Caco-2 (cell line): ENCODE measurements at regions not wholly inside any gene's neighbourhood (a gene's known extent, or its start where the extent isn't known, plus 50 kb on each side); places are given as distances from the start of the nearest gene placed in this dataset.

ENCODE experiments used
- BruUV-seq: library from RNA; stranded (reverse); fragments of 400-500 nt; replicated peaks from 2 replicates; lab custom pipeline; 2021; lab: Mats Ljungman, UMichigan
- CTCF ChIA-PET: fragments of 300-600 bp; sonication (Branson Sonifier 250); formaldehyde crosslinking; loops from one replicate; lab custom pipeline; 2022; ENCODE audit warnings: antibody characterized with exemption; lab: Charles Lee
- POLR2A ChIA-PET: fragments of 300-600 bp; sonication (Branson Sonifier 250); formaldehyde crosslinking; loops from one replicate; lab custom pipeline; 2022; ENCODE audit warnings: antibody characterized with exemption; lab: Charles Lee
- DNase-seq, 2 experiments: peaks; one replicate each; pipeline versions ENCODE4 v3.0.0 to v3.0.0-alpha.2; 2020 to 2022
- H3K27me3 ChIP-seq: replicated peaks from 2 replicates; pipeline ENCODE4 v1.6.0; 2011; ENCODE audit warnings: low read length; ENCODE audit not compliant: control insufficient read depth, insufficient read depth
- H3K36me3 ChIP-seq: 2 replicates; pipeline ENCODE4 v1.5.1; 2011; ENCODE audit warnings: low read length; ENCODE audit not compliant: control insufficient read depth, insufficient read depth
- H3K4me1 ChIP-seq: fragments of 250-450 bp; sonication (Bioruptor Pico); 2 replicates; pipeline ENCODE4 v1.5.1; 2020; ENCODE audit warnings: mild to moderate bottlenecking
- H3K4me3 ChIP-seq: 2 replicates; pipeline ENCODE4 v1.5.1; 2011; ENCODE audit warnings: low read depth, mild to moderate bottlenecking, control low read depth, low read length
- H3K9me3 ChIP-seq: fragments of 250-450 bp; sonication (Bioruptor Pico); 2 replicates; pipeline ENCODE4 v1.5.1; 2020; ENCODE audit warnings: mild to moderate bottlenecking, moderate library complexity
- H3K27ac Mint-ChIP-seq: one replicate; pipeline ENCODE4 v1.8.0; 2022; ENCODE audit warnings: mixed read lengths; ENCODE audit not compliant: unreplicated experiment
- H3K27me3 Mint-ChIP-seq: one replicate; pipeline ENCODE4 v1.8.0; 2022; ENCODE audit warnings: mixed read lengths; ENCODE audit not compliant: insufficient read depth, unreplicated experiment
- H3K36me3 Mint-ChIP-seq: one replicate; pipeline ENCODE4 v1.8.0; 2022; ENCODE audit warnings: mild to moderate bottlenecking, mixed read lengths; ENCODE audit not compliant: insufficient read depth, unreplicated experiment
- H3K4me1 Mint-ChIP-seq: one replicate; pipeline ENCODE4 v1.8.0; 2022; ENCODE audit warnings: low read depth, mixed read lengths; ENCODE audit not compliant: unreplicated experiment
- H3K4me3 Mint-ChIP-seq: one replicate; pipeline ENCODE4 v1.8.0; 2022; ENCODE audit warnings: mild to moderate bottlenecking, moderate library complexity, mixed read lengths; ENCODE audit not compliant: unreplicated experiment
- H3K9me3 Mint-ChIP-seq: one replicate; pipeline ENCODE4 v1.8.0; 2022; ENCODE audit warnings: mixed read lengths; ENCODE audit not compliant: unreplicated experiment
- intact Hi-C: fragments of 100-400 bp; cut with micrococcal nuclease; formaldehyde crosslinking; loops from one replicate; pipeline ENCODE4 v1.10.0; 2022; ENCODE audit not compliant: unreplicated experiment
- TF ChIP-seq, protein P1 (sequence below), 2 experiments: fragments of 200-600 bp in 1 of 2; IDR thresholded peaks; 1 replicate in 1 of 2; 2 replicates in 1 of 2; pipeline versions ENCODE4 v1.5.1 to v1.8.0; 2011 to 2022; ENCODE audit warnings: antibody characterized with exemption in 1 of 2, control low read depth in 1 of 2, inconsistent platforms in 1 of 2, low read depth in 1 of 2, low read length in 1 of 2, mild to moderate bottlenecking in 1 of 2, moderate library complexity in 1 of 2; ENCODE audit not compliant: insufficient read depth in 1 of 2, severe bottlenecking in 1 of 2, unreplicated experiment in 1 of 2

GRCh38 chr3:4011166-4011565, 211.9 kb downstream of the LRRN1 start:
- DNase-seq = no peak
- intact Hi-C loops = no loop called here
- peaks cover 8% of the 10 kb centered on the region; the same call in 1 of the 2 replicates for H3K4me1 ChIP-seq
- H3K36me3 ChIP-seq = no peaks in the 10 kb centered on the region
- Mint-ChIP-seq H3K27me3 (no peaks in the 10 kb centered on the region), H3K4me1 (peaks cover 6% of the 10 kb centered on the region), H3K4me3 (no peak overlapping the region), H3K36me3 (no peaks in the 10 kb centered on the region), H3K9me3 (no peaks in the 10 kb centered on the region), H3K27ac (no peak overlapping the region)
- no peaks in the 10 kb centered on the region for H3K9me3 ChIP-seq
- CTCF ChIA-PET = no interaction called here
- no peaks in the 10 kb centered on the region for H3K27me3 ChIP-seq
- POLR2A ChIA-PET = no interaction called here
- TF ChIP-seq, protein P1, sequence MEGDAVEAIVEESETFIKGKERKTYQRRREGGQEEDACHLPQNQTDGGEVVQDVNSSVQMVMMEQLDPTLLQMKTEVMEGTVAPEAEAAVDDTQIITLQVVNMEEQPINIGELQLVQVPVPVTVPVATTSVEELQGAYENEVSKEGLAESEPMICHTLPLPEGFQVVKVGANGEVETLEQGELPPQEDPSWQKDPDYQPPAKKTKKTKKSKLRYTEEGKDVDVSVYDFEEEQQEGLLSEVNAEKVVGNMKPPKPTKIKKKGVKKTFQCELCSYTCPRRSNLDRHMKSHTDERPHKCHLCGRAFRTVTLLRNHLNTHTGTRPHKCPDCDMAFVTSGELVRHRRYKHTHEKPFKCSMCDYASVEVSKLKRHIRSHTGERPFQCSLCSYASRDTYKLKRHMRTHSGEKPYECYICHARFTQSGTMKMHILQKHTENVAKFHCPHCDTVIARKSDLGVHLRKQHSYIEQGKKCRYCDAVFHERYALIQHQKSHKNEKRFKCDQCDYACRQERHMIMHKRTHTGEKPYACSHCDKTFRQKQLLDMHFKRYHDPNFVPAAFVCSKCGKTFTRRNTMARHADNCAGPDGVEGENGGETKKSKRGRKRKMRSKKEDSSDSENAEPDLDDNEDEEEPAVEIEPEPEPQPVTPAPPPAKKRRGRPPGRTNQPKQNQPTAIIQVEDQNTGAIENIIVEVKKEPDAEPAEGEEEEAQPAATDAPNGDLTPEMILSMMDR (IDR thresholded peaks at IDR 0.05; ENCODE audit: insufficient read depth in 1 of 2, low read depth in 1 of 2, low read length in 1 of 2, severe bottlenecking in 1 of 2, unreplicated experiment in 1 of 2) = no peak
- no peak overlapping the region for H3K4me3 ChIP-seq
- BruUV-seq = no TSS peak

GRCh38 chr3:4015426-4015825, 216.2 kb downstream of the LRRN1 start:
- H3K27ac Mint-ChIP-seq = no peak overlapping the region

GRCh38 chr3:4019501-4019900, 220.3 kb downstream of the LRRN1 start:
- no peaks in the 10 kb centered on the region for H3K27me3 Mint-ChIP-seq
- no peak overlapping the region for H3K27ac Mint-ChIP-seq
- no peaks in the 10 kb centered on the region for H3K9me3 ChIP-seq
- H3K4me1 Mint-ChIP-seq = no peaks in the 10 kb centered on the region
- CTCF ChIA-PET = no interaction called here
- no peaks in the 10 kb centered on the region for H3K36me3 ChIP-seq
- H3K27me3 ChIP-seq = no peaks in the 10 kb centered on the region
- no peak for DNase-seq
- H3K36me3 Mint-ChIP-seq = no peaks in the 10 kb centered on the region
- TF ChIP-seq, protein P1 (IDR thresholded peaks at IDR 0.05; ENCODE audit: insufficient read depth in 1 of 2, low read depth in 1 of 2, low read length in 1 of 2, severe bottlenecking in 1 of 2, unreplicated experiment in 1 of 2) = no peak
- H3K4me3 ChIP-seq = no peak overlapping the region
- intact Hi-C loops = no loop called here
- POLR2A ChIA-PET = no interaction called here
- H3K4me1 ChIP-seq = no peaks in the 10 kb centered on the region
- no peak overlapping the region for H3K4me3 Mint-ChIP-seq
- no peaks in the 10 kb centered on the region for H3K9me3 Mint-ChIP-seq
- BruUV-seq = no TSS peak

More at GRCh38 chr3:4015426-4015825, 216.2 kb downstream of the LRRN1 start:
- H3K4me3 ChIP-seq = no peak overlapping the region
- Mint-ChIP-seq H3K4me3 (no peak overlapping the region), H3K27me3 (no peaks in the 10 kb centered on the region), H3K36me3 (no peaks in the 10 kb centered on the region), H3K4me1 (no peaks in the 10 kb centered on the region), H3K9me3 (no peaks in the 10 kb centered on the region)
- H3K27me3 ChIP-seq = no peaks in the 10 kb centered on the region
- ChIA-PET POLR2A (no interaction called here), CTCF (no interaction called here)
- TF ChIP-seq, protein P1 (IDR thresholded peaks at IDR 0.05; ENCODE audit: insufficient read depth in 1 of 2, low read depth in 1 of 2, low read length in 1 of 2, severe bottlenecking in 1 of 2, unreplicated experiment in 1 of 2) = no peak
- no TSS peak for BruUV-seq
- no peaks in the 10 kb centered on the region for H3K4me1 ChIP-seq
- DNase-seq = no peak
- H3K9me3 ChIP-seq = no peaks in the 10 kb centered on the region
- no peaks in the 10 kb centered on the region for H3K36me3 ChIP-seq
- intact Hi-C loops = no loop called here
